Brain pericyte (primary cell): ENCODE measurements at regions not wholly inside any gene's neighbourhood (a gene's known extent, or its start where the extent isn't known, plus 50 kb on each side); places are given as distances from the start of the nearest gene placed in this dataset.

Source experiments
- DNase-seq: peaks from one replicate; pipeline ENCODE4 v3.0.0-alpha.2; 2012; ENCODE audit warnings: low read depth, low spot score

DNA sequence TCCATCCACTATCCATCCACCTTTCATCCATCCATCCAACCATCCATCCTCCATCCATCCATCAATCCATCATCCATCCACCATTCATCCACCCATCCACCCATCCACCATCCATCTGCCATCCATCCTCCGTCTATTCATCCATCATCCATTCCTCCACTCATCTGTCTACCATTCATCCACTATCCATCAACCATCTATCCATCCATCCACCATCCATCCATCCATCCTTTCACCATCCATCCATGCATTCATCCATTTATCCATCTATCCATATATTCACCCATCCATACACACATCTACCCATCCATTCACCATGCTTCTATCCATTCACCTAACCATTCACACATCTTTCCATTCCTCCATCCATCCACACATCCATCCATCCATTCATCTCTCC, 207.0 kb upstream of the CDH4 start:
- DNase-seq: no peak

- no peak for DNase-seq
These were observed 206.0 kb upstream of the CDH4 start for GRCh38 chr20:61045876-61046585.

GRCh38 chr20:61046721-61047351, 205.2 kb upstream of the CDH4 start:
- DNase-seq: no peak

DNA sequence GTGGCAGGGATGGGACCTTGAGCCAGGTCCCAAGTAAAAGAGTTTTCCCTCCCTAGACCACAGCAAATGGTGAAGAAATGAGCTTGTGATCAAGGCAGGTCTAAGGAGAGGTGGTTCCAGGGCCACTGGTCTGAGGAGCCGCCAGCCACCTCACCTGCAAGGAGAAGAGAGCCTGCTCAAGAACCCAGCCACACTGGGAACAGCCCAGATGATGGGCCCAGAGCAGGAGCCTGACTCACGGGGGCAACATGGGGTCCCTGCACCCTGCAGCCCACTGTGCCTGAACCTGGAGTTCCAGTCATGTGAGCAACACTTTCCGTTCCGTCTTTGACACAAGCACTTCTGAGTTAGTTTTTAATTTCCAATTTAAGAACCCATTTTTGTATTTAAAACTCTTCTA, 204.5 kb upstream of the CDH4 start:
- no peak for DNase-seq

GRCh38 chr20:61048302-61048701, 203.8 kb upstream of the CDH4 start:
- no peak for DNase-seq

DNA sequence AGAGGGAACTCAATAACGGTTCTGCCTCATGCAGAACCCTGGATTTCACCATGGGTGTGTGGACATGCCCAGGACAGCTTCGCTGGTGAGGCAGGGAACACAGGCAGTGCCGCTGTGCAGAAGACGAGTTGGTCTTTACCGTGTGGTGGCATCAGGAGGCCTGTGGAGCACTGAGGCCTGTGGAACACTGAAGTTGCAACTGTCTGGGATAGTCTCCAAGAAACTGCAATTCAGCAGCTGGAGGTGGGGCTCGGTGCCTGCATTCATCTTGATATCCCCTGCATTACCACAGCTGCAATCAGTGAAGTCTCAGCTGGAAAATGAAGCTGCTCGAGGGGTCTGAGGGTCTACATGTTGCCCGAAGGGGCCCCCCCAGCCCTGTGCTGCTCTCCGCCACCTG, 202.4 kb upstream of the CDH4 start:
- no peak for DNase-seq

GRCh38 chr20:61050336-61050890, 201.6 kb upstream of the CDH4 start:
- DNase-seq: no peak

- no peak for DNase-seq
These were observed 199.8 kb upstream of the CDH4 start for GRCh38 chr20:61052195-61052750.

GRCh38 chr20:61052776-61053442, 199.2 kb upstream of the CDH4 start:
- DNase-seq: no peak

- no peak for DNase-seq
These were observed 198.6 kb upstream of the CDH4 start for GRCh38 chr20:61053487-61053886.

DNA sequence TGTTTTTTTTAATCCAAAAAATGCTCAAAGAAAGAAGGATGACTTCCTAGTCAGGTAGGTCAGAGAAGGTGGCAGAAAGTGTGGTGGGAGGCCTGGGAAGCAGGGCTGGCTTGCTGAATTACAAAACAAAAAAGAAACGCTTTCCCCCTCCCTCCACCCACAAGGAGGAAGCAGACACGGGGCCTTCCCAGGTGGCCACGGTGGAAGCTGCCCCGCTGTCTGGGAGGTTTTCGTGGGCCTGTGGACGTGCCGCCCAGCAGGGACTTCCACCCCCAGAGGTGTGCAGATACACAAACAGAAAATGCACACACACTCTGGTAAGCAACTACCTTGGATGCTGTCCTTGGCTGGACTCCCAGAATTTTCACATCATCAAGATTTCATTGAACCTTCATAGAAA, 198.2 kb upstream of the CDH4 start:
- no peak for DNase-seq

DNA sequence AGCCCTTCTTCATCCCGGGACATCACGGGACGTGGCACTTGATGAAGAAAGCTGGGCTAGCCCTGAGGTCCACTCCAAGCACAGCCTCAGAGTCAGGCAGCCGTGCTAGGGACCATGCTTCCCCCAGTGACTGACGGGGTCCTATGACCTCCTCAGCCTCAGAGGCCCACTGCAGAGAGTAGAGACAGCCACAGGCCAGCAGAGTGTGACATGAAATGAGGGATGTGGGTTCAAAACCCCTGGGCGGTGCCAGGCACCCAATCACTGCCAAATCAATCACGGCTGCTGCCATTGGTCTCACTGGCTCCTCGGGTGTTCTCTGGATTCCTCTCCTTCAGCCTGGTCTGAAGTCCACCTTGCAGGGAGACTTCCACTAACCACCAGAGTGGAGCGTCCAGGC, 197.7 kb upstream of the CDH4 start:
- no peak for DNase-seq

DNA sequence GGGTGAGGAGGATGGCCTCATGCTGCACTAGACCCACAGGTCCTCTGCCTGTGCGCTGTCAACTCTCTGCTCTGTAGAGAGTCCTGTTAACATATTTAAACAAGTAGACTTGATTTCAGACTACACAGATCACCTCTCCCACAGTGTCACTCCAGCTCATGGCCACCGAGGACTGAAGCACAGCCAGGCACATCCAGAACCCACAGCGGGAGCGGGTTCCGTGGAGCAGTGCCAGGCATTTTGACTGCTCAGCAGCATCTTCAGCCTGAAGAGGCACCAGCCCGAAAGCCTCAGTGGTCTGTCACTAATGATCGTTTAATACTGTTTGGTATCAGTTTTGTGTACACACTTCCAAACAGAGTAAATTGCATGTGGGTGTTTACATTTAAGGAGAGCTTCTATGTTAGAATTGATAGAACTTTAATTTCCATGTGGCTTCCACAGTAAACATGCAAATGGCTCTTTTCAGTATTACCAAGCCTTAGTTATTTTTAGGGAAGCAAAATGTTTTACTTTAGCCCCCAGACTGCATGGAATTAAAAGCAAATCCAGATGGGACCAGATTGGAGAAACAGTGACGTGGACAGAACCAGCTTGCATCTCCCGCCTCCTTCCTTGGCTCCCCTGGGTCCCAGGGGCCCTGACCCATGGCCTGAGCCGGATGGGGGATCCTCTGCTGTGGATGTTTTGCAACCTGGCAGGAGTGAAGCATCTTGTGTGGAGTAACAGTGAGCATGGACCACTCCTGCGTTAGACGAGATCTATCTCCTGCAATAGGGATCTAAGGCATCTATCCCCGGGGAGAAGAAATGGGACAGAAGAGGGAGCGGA, 196.7 kb upstream of the CDH4 start:
- DNase-seq: no peak

DNA sequence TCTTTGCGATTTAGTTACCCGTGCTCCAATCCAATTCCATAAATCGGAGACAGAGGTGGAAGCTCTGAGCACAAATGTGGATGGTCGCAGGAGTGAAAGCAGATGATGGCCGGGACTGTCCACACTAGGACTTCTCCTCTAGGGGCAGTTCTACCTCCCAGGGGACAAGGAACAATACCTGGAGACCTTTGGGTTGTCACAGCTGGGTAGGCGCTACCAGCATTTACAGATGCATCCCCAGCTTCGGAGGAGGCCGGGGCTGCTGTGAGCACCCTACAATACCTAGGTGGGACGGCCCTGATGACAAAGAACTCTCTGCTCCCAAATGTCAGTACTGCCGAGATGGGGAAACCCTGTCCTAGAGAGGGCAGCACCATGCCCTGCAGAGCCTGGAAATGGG, 195.9 kb upstream of the CDH4 start:
- no peak for DNase-seq

DNA sequence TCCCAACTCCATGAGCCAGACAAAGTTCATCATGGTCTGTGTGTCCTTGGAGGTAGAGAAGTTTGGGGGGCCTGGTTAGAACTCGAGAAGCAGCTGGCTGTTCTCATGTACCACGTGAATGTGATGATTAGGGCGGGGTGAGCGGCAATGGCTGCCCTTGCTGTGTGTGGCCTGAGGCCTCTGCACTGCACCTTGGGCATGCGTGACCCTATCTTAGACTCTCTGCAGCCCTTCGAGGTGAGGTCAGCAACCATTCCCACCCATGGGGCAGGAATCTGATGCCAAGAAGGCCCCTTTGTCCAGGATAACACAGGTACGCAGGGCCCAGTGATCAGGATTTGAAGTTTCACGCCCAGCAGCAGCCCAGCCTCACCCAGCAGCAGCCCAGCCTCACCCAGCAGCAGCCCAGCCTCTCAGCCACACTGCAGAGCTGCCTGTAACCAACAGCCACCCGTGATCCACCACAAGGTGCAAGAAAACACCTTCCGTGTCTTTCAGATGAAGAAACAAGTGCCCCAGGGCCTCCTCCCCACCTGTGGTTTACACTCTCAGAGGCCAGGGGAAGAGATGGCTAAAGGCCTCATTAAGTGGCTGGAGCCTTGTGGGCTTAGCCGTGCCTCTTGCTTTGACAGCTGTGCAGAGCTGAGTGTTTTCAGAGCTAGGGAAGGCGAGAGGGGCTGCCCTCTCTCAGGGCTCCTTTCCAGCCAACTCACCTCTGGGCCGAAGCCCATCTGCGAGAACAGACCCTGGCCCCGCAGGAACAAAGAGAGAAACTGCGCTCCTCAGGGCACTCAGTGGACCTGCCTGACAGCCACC, 195.2 kb upstream of the CDH4 start:
- no peak for DNase-seq

GRCh38 chr20:61057443-61058121, 194.5 kb upstream of the CDH4 start:
- no peak for DNase-seq

- no peak for DNase-seq
These were observed 190.1 kb upstream of the CDH4 start for GRCh38 chr20:61061981-61062380.

GRCh38 chr20:61065853-61066252, 186.2 kb upstream of the CDH4 start:
- DNase-seq: no peak

- no peak for DNase-seq
These were observed 185.5 kb upstream of the CDH4 start for GRCh38 chr20:61066526-61066925.

DNA sequence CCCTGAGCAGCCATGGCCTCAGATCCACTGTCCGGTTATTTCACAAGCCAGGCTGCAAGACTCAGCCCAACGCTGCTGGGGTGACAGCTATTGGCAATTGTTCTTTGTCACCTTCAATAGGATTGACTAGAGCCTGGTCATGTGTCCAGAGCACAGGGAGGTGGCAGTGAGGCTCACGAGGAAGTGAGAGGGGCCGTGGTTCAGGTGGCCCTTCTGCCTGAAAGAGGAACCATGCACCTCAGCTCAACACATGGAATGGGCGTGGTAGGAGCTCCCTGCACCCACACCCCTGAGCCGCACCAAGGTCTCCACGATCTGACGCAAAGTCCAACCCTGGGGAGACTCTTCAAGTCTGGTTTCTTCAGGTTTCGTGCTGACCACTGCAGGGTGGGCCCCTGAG, 184.8 kb upstream of the CDH4 start:
- no peak for DNase-seq
